HL-60 (cell line): ENCODE measurements at regions not wholly inside any gene's neighbourhood (a gene's known extent, or its start where the extent isn't known, plus 50 kb on each side); places are given as distances from the start of the nearest gene placed in this dataset.
"Not testable (repeated sequence)": the region's sequence is repeated elsewhere in the genome, so short reads cannot be mapped to it uniquely, and the experiment has no call there.

Source experiments
- DNase-seq, 2 experiments: peaks; one replicate each; pipeline ENCODE4 v3.0.0-alpha.2; 2010 to 2020; ENCODE audit warnings: low read depth in 1 of 2, low spot score in 1 of 2
- H3K27ac ChIP-seq: fragments of 250-450 bp; sonication (Bioruptor Pico); replicated peaks from 2 replicates; pipeline ENCODE4 v1.5.1; 2020; ENCODE audit warnings: mild to moderate bottlenecking, moderate library complexity
- H3K27me3 ChIP-seq: fragments of 250-450 bp; sonication (Bioruptor Pico); 2 replicates; pipeline ENCODE4 v1.5.1; 2021; ENCODE audit warnings: mild to moderate bottlenecking, moderate library complexity; ENCODE audit not compliant: insufficient read depth, poor library complexity, severe bottlenecking
- H3K4me3 ChIP-seq: replicated peaks from 2 replicates; pipeline ENCODE4 v1.5.1; 2011; ENCODE audit warnings: mild to moderate bottlenecking, control low read depth, low read length; ENCODE audit not compliant: insufficient read depth
- CTCF ChIP-seq: IDR thresholded peaks from one replicate; pipeline ENCODE4 v1.5.1; 2011; ENCODE audit warnings: low read length, control low read depth, inconsistent platforms; ENCODE audit not compliant: insufficient read depth
- GABPA ChIP-seq: IDR thresholded peaks from 2 replicates; pipeline ENCODE4 v1.6.1; 2012; ENCODE audit warnings: low read depth
- POLR2AphosphoS5 ChIP-seq: IDR thresholded peaks from 2 replicates; pipeline ENCODE4 v1.6.1; 2012; ENCODE audit warnings: low read depth
- REST ChIP-seq: IDR thresholded peaks from 2 replicates; pipeline ENCODE4 v1.6.1; 2012; ENCODE audit warnings: low read depth; ENCODE audit not compliant: insufficient replicate concordance
- SPI1 ChIP-seq: IDR thresholded peaks from 2 replicates; pipeline ENCODE4 v1.6.1; 2012; ENCODE audit warnings: low read depth, mild to moderate bottlenecking, borderline replicate concordance

GRCh38 chr5:94072116-94072515 lies 330.7 kb upstream of the POU5F2 start:
- Histone ChIP-seq H3K4me3 (no peak overlapping the region), H3K27ac (no peak overlapping the region), H3K27me3 (no peaks in the 10 kb centered on the region)
- DNase-seq: peak; percentile 2 to 20
- no peak for TF ChIP-seq SPI1
- no peak for TF ChIP-seq GABPA

GRCh38 chr5:94066437-94067207 lies 325.2 kb upstream of the POU5F2 start:
- no peaks in the 10 kb centered on the region for H3K27me3 ChIP-seq
- no peak overlapping the region for H3K27ac ChIP-seq
- no peak for DNase-seq
- TF ChIP-seq POLR2AphosphoS5: no peak
- no peak for TF ChIP-seq GABPA
- TF ChIP-seq CTCF: no peak
- no peak for TF ChIP-seq SPI1
- H3K4me3 ChIP-seq: no peak overlapping the region

- no peak for DNase-seq
- Histone ChIP-seq H3K27me3 (no peaks in the 10 kb centered on the region), H3K4me3 (no peak overlapping the region), H3K27ac (no peak overlapping the region)
- TF ChIP-seq CTCF: no peak
- no peak for TF ChIP-seq GABPA
These were observed 322.6 kb upstream of the POU5F2 start for GRCh38 chr5:94064025-94064424.

GRCh38 chr5:94057655-94058054 lies 316.3 kb upstream of the POU5F2 start:
- Histone ChIP-seq H3K4me3 (no peak overlapping the region), H3K27me3 (no peaks in the 10 kb centered on the region), H3K27ac (no peak overlapping the region)
- TF ChIP-seq GABPA (no peak), POLR2AphosphoS5 (no peak), SPI1 (no peak)
- DNase-seq: no peak

- no peak for TF ChIP-seq SPI1
- no peak for TF ChIP-seq REST
- no peak for TF ChIP-seq POLR2AphosphoS5
- no peak for TF ChIP-seq GABPA
- TF ChIP-seq CTCF: no peak
- Histone ChIP-seq H3K27ac (no peak overlapping the region), H3K27me3 (no peaks in the 10 kb centered on the region), H3K4me3 (no peak overlapping the region)
- DNase-seq: no peak
These were observed 315.8 kb upstream of the POU5F2 start for GRCh38 chr5:94057217-94057616.

- H3K4me3 ChIP-seq, H3K27me3 ChIP-seq, DNase-seq, H3K27ac ChIP-seq: not testable (repeated sequence)
These were observed 308.0 kb upstream of the POU5F2 start for GRCh38 chr5:94049307-94049922.
